CD4-positive, alpha-beta T cell treated with Interleukin-17A for 4 hours (primary cell): ENCODE measurements at regions not wholly inside any gene's neighbourhood (a gene's known extent, or its start where the extent isn't known, plus 50 kb on each side); places are given as distances from the start of the nearest gene placed in this dataset.
"Not testable (repeated sequence)": the region's sequence is repeated elsewhere in the genome, so short reads cannot be mapped to it uniquely, and the experiment has no call there.

ENCODE experiments used
- DNase-seq: peaks from one replicate; pipeline ENCODE4 v3.0.0-alpha.2; 2020; ENCODE audit warnings: mixed read lengths

- DNase-seq: no peak
Measured at GRCh38 chr14:56351861-56352260, 227.7 kb upstream of the TMEM260 start.

DNA sequence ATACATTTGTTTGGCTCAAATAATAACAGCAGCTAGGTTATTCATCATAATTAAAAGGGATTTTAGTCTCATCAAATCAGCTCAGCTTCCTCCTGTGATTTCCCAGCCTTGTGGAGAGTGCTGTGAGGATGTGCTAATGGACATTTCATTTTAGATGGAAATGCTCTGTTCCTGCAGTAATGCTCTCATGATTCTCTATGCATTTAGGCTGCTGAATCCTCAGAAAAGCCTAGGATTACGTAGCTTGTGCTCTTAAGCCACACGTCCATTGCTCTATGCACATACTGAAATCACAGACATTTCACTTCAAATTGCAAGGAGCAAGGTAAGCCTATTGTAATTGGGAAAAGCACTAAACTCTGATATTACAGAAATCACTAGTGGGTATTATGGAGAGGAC is 226.6 kb upstream of the TMEM260 start:
- no peak for DNase-seq

DNA sequence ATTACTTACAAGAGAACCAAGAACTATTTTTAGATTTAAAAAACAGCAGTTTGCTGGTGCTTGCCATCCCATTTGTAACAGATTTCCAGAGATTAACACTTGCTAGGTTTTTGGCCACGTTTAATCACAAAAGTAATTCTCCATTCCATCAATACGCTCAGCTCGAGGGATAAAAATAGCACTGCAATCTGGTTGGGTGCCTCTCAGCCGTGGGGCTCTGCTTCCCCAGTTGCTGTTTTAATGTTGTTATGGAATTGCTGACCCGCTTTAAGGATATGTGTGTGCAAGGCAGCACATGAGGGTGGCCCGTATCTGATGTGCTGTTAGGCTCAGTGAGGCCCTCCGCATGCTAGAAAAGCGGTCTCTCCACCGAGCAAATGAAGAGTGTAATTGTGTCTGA is 222.2 kb upstream of the TMEM260 start:
- no peak for DNase-seq

GRCh38 chr14:56358275-56358674 is 221.3 kb upstream of the TMEM260 start:
- DNase-seq: no peak

DNA sequence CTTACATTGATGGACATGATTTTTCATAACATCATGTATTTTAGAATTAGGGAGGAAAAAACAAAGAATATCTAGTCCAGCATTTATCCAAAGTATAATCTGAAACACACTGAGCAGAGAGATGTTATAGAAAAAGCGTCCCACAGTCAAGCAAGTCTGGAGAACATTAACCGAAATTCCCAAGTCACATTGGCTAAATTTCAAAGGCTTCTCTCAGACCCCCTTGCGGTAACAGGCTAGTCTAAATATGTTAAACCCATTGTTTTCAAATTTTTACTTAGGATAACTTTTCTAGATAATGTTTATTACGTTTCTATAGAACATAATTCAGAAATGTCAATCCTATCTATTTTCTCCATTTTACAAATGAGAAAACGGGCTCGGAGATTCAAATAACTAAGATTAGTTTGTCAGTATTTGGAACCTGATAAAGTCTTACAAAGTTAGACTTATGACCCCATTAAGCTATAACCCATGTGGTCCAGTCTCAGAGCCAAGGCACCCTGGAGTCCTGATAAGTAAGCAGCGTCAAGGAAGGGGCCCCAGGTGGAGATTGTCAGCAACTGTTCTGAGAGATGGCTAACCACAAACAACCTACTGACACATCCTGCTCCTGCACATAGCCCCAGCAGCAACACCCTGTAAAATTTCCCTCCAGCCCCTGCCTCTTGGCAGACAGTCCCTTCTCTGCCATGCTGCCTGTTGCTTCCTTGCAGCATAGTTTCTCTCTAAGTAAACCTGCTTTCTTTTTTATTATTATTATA is 220.6 kb upstream of the TMEM260 start:
- no peak for DNase-seq

- DNase-seq: not testable (repeated sequence)
Measured at GRCh38 chr14:56365663-56366062, 213.9 kb upstream of the TMEM260 start.

GRCh38 chr14:56367416-56367815 is 212.2 kb upstream of the TMEM260 start:
- DNase-seq: no peak

GRCh38 chr14:56371737-56372136 is 207.9 kb upstream of the TMEM260 start:
- DNase-seq: no peak

- DNase-seq: no peak
Measured at GRCh38 chr14:56374421-56374820, 205.2 kb upstream of the TMEM260 start.

DNA sequence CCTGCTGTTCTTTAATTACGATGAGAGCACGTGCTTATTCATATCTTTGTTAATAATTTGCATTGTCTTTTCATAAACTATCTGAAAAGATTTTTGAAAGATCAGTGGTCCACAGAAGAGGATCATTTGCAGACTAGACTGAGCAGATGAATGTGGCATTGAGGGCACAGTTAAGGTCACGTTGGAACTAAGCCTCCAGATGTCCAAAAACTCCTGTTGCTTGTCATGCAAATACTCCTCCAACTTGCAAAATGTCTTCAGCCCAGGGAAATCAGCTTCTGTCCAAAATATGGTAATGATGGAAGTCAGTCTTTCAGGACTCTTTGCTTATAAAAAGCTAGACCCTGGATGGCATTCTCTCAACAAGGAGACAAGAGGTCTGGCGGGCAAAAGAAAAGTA is 201.6 kb upstream of the TMEM260 start:
- DNase-seq: no peak

DNA sequence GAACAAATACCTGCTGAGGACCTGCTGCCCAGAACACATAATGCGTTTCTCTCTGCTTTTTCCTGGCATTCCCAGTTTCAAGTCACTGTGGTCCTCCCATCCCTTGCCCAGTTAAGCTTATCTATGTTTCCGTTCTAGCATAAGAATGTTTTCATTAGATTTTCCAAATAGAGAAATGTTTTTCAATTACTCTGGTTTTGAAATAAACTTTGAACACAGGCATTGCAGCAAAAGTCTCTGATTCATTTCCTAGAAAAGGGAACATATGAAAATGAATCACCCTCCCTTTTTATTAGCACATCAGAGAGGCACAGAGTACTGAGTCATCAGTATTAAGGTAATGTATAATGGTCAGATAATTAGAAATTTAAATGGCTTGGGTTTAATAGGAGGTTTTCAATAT is 201.1 kb upstream of the TMEM260 start:
- DNase-seq: no peak

GRCh38 chr14:56379956-56380355 is 199.6 kb upstream of the TMEM260 start:
- DNase-seq: no peak

GRCh38 chr14:56386024-56386423 is 193.6 kb upstream of the TMEM260 start:
- DNase-seq: no peak

DNA sequence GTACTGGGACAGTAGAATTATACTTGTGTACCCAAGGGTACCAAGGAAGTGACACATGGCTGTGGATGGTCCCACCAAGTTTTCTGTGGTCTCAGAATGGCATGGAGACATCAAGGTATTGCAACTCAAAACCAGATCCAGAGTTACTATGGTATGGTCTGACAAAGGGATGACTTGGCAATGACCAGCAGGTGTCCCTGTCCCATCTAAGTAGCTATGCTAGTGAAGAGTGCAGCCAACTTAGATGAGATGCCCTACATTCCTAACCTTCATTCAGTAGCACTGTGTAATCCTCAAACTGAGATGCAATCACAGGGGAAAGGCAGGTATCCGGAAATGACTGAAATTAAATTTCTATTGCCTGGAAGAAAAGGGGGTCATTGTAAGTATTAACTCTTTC is 188.7 kb upstream of the TMEM260 start:
- DNase-seq: no peak

GRCh38 chr14:56394826-56395530 is 184.6 kb upstream of the TMEM260 start:
- DNase-seq: no peak

DNA sequence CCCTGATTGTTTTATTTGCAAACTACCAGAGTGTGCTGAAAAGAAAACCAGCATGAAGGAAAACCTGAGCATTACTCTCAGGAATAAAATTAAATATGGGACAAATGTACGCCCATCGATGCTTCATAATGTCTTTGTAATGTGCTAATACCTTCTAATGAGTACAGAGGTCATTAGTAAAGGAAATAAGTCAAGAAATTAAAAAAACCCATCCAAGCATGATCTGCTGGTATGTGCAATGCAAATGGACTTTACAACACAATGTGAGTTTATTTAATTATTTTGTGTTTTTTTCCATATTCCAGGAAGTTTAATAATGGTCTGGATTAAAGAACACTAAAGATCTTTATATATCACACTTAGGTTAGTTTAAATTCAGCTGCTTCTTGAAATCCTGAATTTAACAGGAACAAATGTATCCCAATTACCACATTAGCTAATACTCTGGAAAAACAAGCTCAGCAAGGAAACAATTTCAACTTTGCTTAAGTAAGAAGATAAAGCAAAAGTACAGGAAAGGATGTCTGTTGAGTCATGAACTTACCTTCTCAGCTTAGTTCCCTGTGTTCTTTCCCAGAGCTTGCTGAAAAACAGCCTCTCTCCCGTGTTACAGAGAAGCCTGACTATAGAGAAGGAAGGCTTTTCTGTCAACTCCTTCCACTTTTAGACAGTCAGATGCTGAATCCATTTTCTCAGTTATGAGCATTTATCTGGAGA is 179.3 kb upstream of the TMEM260 start:
- DNase-seq: no peak

GRCh38 chr14:56412468-56413434 is 166.8 kb upstream of the TMEM260 start:
- DNase-seq: no peak

DNA sequence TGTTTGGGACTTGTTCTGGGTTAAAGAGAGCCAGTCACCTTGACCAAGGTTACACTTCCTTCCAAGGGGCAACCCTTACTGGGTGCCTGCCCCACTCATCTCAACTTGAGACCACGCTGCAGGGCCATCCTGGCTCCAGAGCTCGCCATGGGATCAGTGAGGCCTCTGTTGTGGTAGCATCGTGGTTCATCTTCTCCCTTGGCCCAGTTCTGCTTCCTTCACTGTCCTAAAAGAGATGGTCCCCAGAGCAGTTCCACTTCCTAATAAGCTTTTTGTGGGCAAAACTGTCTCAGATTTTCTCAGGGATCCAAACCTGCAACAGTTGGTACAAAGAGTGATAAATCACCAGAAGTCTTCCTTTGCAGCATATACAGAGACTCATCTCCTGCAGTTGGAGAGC is 165.9 kb upstream of the TMEM260 start:
- DNase-seq: no peak

DNA sequence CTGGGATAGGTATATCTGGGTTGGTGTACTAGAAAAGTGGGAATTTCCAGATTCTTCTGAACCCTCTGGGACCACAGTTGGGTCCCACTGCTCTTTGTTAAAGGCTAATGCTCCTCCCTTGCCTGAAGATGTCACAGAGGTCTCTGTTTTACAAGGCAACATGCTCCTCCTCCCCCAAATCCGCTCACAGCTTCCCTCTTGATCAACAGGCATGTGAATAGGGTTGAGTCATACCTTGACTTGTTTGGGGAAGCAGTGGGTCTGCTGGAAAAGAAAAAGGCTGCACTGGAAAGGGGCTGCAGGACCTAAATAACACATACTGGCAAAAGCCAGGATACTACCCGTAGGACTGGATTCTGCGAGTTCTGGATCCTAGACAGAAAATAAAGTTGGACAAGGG is 165.4 kb upstream of the TMEM260 start:
- DNase-seq: no peak

GRCh38 chr14:56416213-56416612 is 163.4 kb upstream of the TMEM260 start:
- DNase-seq: no peak

DNA sequence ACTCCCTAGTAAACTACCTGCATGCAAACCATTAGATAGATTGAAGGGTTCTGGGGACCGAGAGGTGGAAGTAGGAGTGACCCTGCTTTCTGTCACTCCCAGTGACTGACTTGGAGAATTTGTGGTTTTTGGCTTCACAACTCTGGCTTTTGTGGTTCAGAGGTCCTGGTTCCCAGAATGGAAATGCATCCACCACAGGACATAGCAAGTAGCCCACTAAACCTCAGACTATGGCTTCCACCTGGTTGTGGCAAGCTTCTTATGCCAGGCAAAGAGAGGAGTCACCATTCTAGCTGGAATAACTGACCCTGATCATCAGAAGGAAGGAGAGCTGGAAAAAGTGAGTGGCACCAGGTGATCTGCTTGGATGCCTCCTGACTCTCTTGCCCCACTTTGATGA is 162.4 kb upstream of the TMEM260 start:
- no peak for DNase-seq

GRCh38 chr14:56419750-56420149 is 159.8 kb upstream of the TMEM260 start:
- no peak for DNase-seq

DNA sequence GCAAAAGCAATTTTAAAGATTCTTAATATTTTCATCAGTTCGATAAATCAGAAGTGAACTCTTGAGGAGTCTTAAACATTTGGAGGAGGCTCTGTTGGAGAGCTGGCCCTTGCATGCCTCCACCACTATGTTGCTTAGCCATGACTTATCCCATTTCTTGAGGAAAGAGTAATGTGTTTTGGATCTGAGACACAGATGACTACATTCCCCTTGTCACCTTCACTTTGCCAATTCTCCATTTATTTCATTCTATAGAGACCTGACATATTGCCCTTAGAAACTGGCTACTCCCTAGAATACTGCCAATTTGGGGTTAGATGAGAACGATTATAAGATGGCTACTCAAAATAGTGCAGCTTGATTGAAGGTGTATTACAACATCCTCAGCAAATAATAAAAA is 157.4 kb upstream of the TMEM260 start:
- no peak for DNase-seq
